Coronary artery (tissue), 2 donors: ENCODE measurements at regions not wholly inside any gene's neighbourhood (a gene's known extent, or its start where the extent isn't known, plus 50 kb on each side); places are given as distances from the start of the nearest gene placed in this dataset.

Experiments
- DNase-seq: peaks from one replicate; pipeline ENCODE4 v3.0.0-alpha.2; 2017; ENCODE audit warnings: low spot score
- H3K27ac ChIP-seq, 2 donors: fragments of 200-600 bp; sonication (generic); one replicate each; pipeline ENCODE4 v1.5.1; 2016 to 2019
- H3K4me3 ChIP-seq: fragments of 200-600 bp; sonication (generic); 2 replicates; pipeline ENCODE4 v1.5.1; 2016; ENCODE audit warnings: mild to moderate bottlenecking, moderate library complexity
- CTCF ChIP-seq: fragments of 200-600 bp; sonication (generic); IDR thresholded peaks from one replicate; pipeline ENCODE4 v1.5.1; 2019; ENCODE audit warnings: antibody characterized with exemption

GRCh38 chr5:110103081-110103480 is 413.4 kb downstream of the MAN2A1 start:
- no peak overlapping the region for H3K4me3 ChIP-seq
- TF ChIP-seq CTCF = no peak
- no peak for DNase-seq
- H3K27ac ChIP-seq = no peak overlapping the region

- no peak overlapping the region for H3K4me3 ChIP-seq
- DNase-seq = no peak
- H3K27ac ChIP-seq = no peak overlapping the region
- no peak for TF ChIP-seq CTCF
Observed at GRCh38 chr5:110104060-110104725, 414.5 kb downstream of the MAN2A1 start.

- no peak for DNase-seq
- no peak for TF ChIP-seq CTCF
- Histone ChIP-seq H3K27ac (no peak overlapping the region), H3K4me3 (no peak overlapping the region)
Observed at GRCh38 chr5:110104726-110105669, 415.3 kb downstream of the MAN2A1 start.

- Histone ChIP-seq H3K4me3 (no peak overlapping the region), H3K27ac (no peak overlapping the region)
- no peak for TF ChIP-seq CTCF
- DNase-seq = no peak
Observed at GRCh38 chr5:110105692-110106091, 416.0 kb downstream of the MAN2A1 start.

GRCh38 chr5:110106750-110107149 is 417.0 kb downstream of the MAN2A1 start:
- no peak for DNase-seq
- no peak overlapping the region for H3K4me3 ChIP-seq
- no peak overlapping the region for H3K27ac ChIP-seq
- no peak for TF ChIP-seq CTCF

GRCh38 chr5:110108520-110108919 is 418.8 kb downstream of the MAN2A1 start:
- H3K4me3 ChIP-seq = no peak overlapping the region
- no peak overlapping the region for H3K27ac ChIP-seq
- DNase-seq = no peak
- TF ChIP-seq CTCF = peak; percentile 66
